Hepatocyte (in vitro differentiated cells): ENCODE measurements at regions not wholly inside any gene's neighbourhood (a gene's known extent, or its start where the extent isn't known, plus 50 kb on each side); places are given as distances from the start of the nearest gene placed in this dataset.

Experiments used
- DNase-seq: peaks from one replicate; pipeline ENCODE4 v3.0.0-alpha.2; 2016; ENCODE audit warnings: low spot score
- H2AFZ ChIP-seq: fragments of 200-600 bp; sonication (generic); 2 replicates; pipeline ENCODE4 v1.6.0; 2016; ENCODE audit warnings: antibody characterized with exemption, mild to moderate bottlenecking
- H3K27ac ChIP-seq: fragments of 200-600 bp; sonication (generic); 2 replicates; pipeline ENCODE4 v1.5.1; 2016; ENCODE audit warnings: mild to moderate bottlenecking
- H3K27me3 ChIP-seq: fragments of 200-600 bp; sonication (generic); 2 replicates; pipeline ENCODE4 v1.6.1; 2016
- H3K36me3 ChIP-seq: fragments of 200-600 bp; sonication (generic); replicated peaks from 2 replicates; pipeline ENCODE4 v1.5.1; 2016; ENCODE audit warnings: low read depth; ENCODE audit not compliant: insufficient read depth
- H3K4me1 ChIP-seq: fragments of 200-600 bp; sonication (generic); 2 replicates; pipeline ENCODE4 v1.5.1; 2016; ENCODE audit warnings: mild to moderate bottlenecking, moderate library complexity; ENCODE audit not compliant: insufficient read depth
- H3K4me2 ChIP-seq: fragments of 200-600 bp; sonication (generic); 2 replicates; pipeline ENCODE4 v1.6.0; 2016
- H3K4me3 ChIP-seq: fragments of 200-600 bp; sonication (generic); 2 replicates; pipeline ENCODE4 v1.5.1; 2016; ENCODE audit warnings: mild to moderate bottlenecking
- H3K79me2 ChIP-seq: fragments of 200-600 bp; sonication (generic); 2 replicates; pipeline ENCODE4 v1.6.0; 2017; ENCODE audit warnings: mild to moderate bottlenecking
- H3K9me2 ChIP-seq: fragments of 200-600 bp; sonication (generic); replicated peaks from 2 replicates; pipeline ENCODE4 v1.6.0; 2017; ENCODE audit warnings: mild to moderate bottlenecking; ENCODE audit not compliant: insufficient read depth
- H3K9me3 ChIP-seq: fragments of 200-600 bp; sonication (generic); 2 replicates; pipeline ENCODE4 v1.5.1; 2016; ENCODE audit warnings: low read depth, mild to moderate bottlenecking
- H4K20me1 ChIP-seq: fragments of 200-600 bp; sonication (generic); 2 replicates; pipeline ENCODE4 v1.6.0; 2016; ENCODE audit warnings: mild to moderate bottlenecking; ENCODE audit not compliant: insufficient read depth, poor library complexity, severe bottlenecking
- CTCF ChIP-seq: fragments of 200-600 bp; sonication (generic); IDR thresholded peaks from 2 replicates; pipeline ENCODE4 v1.5.1; 2016; ENCODE audit warnings: antibody characterized with exemption, mild to moderate bottlenecking; ENCODE audit not compliant: poor library complexity
- EZH2 ChIP-seq: fragments of 200-600 bp; sonication (generic); IDR thresholded peaks from 2 replicates; pipeline ENCODE4 v1.6.1; 2016; ENCODE audit warnings: antibody characterized with exemption, mild to moderate bottlenecking, borderline replicate concordance
- EZH2phosphoT487 ChIP-seq: fragments of 200-600 bp; sonication (generic); IDR thresholded peaks from one replicate; pipeline ENCODE4 v1.6.1; 2018; ENCODE audit warnings: antibody characterized with exemption, mild to moderate bottlenecking, low read depth, moderate library complexity; ENCODE audit not compliant: unreplicated experiment, severe bottlenecking
- WGBS: methylation state at CpG from one replicate; pipeline ENCODE4 v1.1.6; 2016; ENCODE audit warnings: low lambda C conversion rate; ENCODE audit errors: missing lambda C conversion rate; 5-methylcytosine and 5-hydroxymethylcytosine counted together

- no peaks in the 10 kb centered on the region for H3K9me2 ChIP-seq
- DNase-seq: no peak
- no peaks in the 10 kb centered on the region for H4K20me1 ChIP-seq
- no peak overlapping the region for H3K4me2 ChIP-seq
- H3K4me1 ChIP-seq: no peaks in the 10 kb centered on the region
- WGBS: 62% methylated on average over 2 of the region's 2 CpGs
- no peak overlapping the region for H3K4me3 ChIP-seq
- H3K79me2 ChIP-seq: no peaks in the 10 kb centered on the region
- H3K27ac ChIP-seq: no peak overlapping the region
- H3K9me3 ChIP-seq: no peaks in the 10 kb centered on the region
- no peak overlapping the region for H2AFZ ChIP-seq
- no peaks in the 10 kb centered on the region for H3K27me3 ChIP-seq
- TF ChIP-seq CTCF (no peak), EZH2phosphoT487 (no peak), EZH2 (no peak)
- no peaks in the 10 kb centered on the region for H3K36me3 ChIP-seq
These were observed 304.7 kb downstream of the RMST start for GRCh38 chr12:97767347-97767746.

- Histone ChIP-seq H3K9me2 (no peaks in the 10 kb centered on the region), H4K20me1 (no peaks in the 10 kb centered on the region), H3K27ac (no peak overlapping the region), H2AFZ (no peak overlapping the region), H3K9me3 (no peaks in the 10 kb centered on the region), H3K79me2 (no peaks in the 10 kb centered on the region), H3K4me3 (no peak overlapping the region), H3K27me3 (no peaks in the 10 kb centered on the region), H3K36me3 (no peaks in the 10 kb centered on the region), H3K4me2 (no peak overlapping the region), H3K4me1 (no peaks in the 10 kb centered on the region)
- WGBS: 73% methylated on average over 3 of the region's 3 CpGs
- no peak for DNase-seq
- TF ChIP-seq EZH2phosphoT487: no peak
- TF ChIP-seq EZH2: no peak
- no peak for TF ChIP-seq CTCF
These were observed 315.5 kb downstream of the RMST start for GRCh38 chr12:97778111-97778510.

- H2AFZ ChIP-seq: no peak overlapping the region
- no peak overlapping the region for H3K27ac ChIP-seq
- DNase-seq: no peak
- no peaks in the 10 kb centered on the region for H3K9me2 ChIP-seq
- TF ChIP-seq EZH2: no peak
- TF ChIP-seq EZH2phosphoT487: no peak
- TF ChIP-seq CTCF: no peak
- H3K4me2 ChIP-seq: no peak overlapping the region
- no peaks in the 10 kb centered on the region for H3K27me3 ChIP-seq
- no peaks in the 10 kb centered on the region for H3K36me3 ChIP-seq
- no peaks in the 10 kb centered on the region for H4K20me1 ChIP-seq
- no peaks in the 10 kb centered on the region for H3K9me3 ChIP-seq
- H3K79me2 ChIP-seq: no peaks in the 10 kb centered on the region
- 88% methylated on average over 5 of the region's 5 CpGs for WGBS
- H3K4me1 ChIP-seq: no peaks in the 10 kb centered on the region
- H3K4me3 ChIP-seq: no peak overlapping the region
These were observed 318.7 kb downstream of the RMST start for GRCh38 chr12:97781342-97781741.

GRCh38 chr12:97784904-97785303 lies 322.3 kb downstream of the RMST start:
- DNase-seq: no peak
- TF ChIP-seq EZH2 (no peak), EZH2phosphoT487 (no peak), CTCF (no peak)

More at GRCh38 chr12:97784904-97785303, 322.3 kb downstream of the RMST start:
- Histone ChIP-seq H3K4me3 (no peak overlapping the region), H3K4me2 (no peak overlapping the region), H3K27me3 (no peaks in the 10 kb centered on the region), H3K9me2 (no peaks in the 10 kb centered on the region), H3K36me3 (no peaks in the 10 kb centered on the region), H2AFZ (no peak overlapping the region), H4K20me1 (no peaks in the 10 kb centered on the region), H3K9me3 (no peaks in the 10 kb centered on the region), H3K79me2 (no peaks in the 10 kb centered on the region), H3K4me1 (no peaks in the 10 kb centered on the region), H3K27ac (no peak overlapping the region)
